ENCODE measurements at regions not wholly inside any gene's neighbourhood (a gene's known extent, or its start where the extent isn't known, plus 50 kb on each side); places are given as distances from the start of the nearest gene placed in this dataset.

DNA sequence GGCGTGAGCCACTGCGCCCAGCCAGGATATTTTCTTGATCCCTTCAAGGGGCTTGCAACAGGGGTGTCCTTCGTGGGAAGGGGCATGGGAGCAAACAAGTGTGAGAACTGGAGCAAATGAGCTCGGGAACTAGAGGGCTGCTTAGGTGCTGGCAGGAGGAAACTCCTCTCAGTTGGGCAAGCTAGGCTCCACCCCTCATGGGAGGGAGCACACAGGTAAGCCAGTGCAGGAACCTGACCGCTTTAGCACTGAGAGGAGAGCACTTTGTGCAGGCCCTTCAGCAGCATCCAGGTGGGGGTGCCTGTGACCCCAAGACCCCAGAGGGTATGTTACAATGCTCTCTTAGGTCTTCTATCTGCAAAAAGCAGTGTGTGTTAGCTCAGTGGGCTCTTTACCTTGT is 755.4 kb upstream of the MDGA2 start:
- TF ChIP-seq, protein P1, sequence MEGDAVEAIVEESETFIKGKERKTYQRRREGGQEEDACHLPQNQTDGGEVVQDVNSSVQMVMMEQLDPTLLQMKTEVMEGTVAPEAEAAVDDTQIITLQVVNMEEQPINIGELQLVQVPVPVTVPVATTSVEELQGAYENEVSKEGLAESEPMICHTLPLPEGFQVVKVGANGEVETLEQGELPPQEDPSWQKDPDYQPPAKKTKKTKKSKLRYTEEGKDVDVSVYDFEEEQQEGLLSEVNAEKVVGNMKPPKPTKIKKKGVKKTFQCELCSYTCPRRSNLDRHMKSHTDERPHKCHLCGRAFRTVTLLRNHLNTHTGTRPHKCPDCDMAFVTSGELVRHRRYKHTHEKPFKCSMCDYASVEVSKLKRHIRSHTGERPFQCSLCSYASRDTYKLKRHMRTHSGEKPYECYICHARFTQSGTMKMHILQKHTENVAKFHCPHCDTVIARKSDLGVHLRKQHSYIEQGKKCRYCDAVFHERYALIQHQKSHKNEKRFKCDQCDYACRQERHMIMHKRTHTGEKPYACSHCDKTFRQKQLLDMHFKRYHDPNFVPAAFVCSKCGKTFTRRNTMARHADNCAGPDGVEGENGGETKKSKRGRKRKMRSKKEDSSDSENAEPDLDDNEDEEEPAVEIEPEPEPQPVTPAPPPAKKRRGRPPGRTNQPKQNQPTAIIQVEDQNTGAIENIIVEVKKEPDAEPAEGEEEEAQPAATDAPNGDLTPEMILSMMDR (IDR thresholded peaks at IDR 0.05 in 4 of 5, conservative IDR thresholded peaks at IDR 0.05 in 1 of 5): no peak
- TF ChIP-seq POLR2A (IDR thresholded peaks at IDR 0.05): no peak

Data from gastrocnemius medialis (tissue), 4 donors.